CD4-positive, alpha-beta T cell (primary cell): ENCODE measurements at regions not wholly inside any gene's neighbourhood (a gene's known extent, or its start where the extent isn't known, plus 50 kb on each side); places are given as distances from the start of the nearest gene placed in this dataset.

Experiments used
- ATAC-seq: fragments of 200-7000 bp; cut with Tn5 transposase; one replicate; pipeline ENCODE4 v1.10.0; 2022; ENCODE audit warnings: mild to moderate bottlenecking; ENCODE audit not compliant: poor library complexity
- CTCF ChIA-PET: fragments of 350-600 bp; sonication (Branson Sonifier 250); formaldehyde crosslinking; loops from one replicate; lab custom pipeline; 2021; ENCODE audit warnings: antibody characterized with exemption, inconsistent platforms; lab: Charles Lee
- POLR2A ChIA-PET: fragments of 350-600 bp; sonication (Branson Sonifier 250); formaldehyde crosslinking; loops from one replicate; lab custom pipeline; 2021; ENCODE audit warnings: antibody characterized with exemption, inconsistent platforms; lab: Charles Lee
- DNase-seq, 14 experiments: peaks; one replicate each; pipeline ENCODE4 v3.0.0-alpha.2; 2013 to 2020; ENCODE audit warnings: mixed read lengths in 2 of 14
- H3K27ac ChIP-seq, 2 donors: one replicate each; pipeline versions ENCODE4 v1.5.1 to v1.7.0; 2013; ENCODE audit warnings: low read length in 2 of 2, low read depth in 1 of 2, mild to moderate bottlenecking in 1 of 2
- H3K27me3 ChIP-seq, 2 experiments: 1 replicate in 1 of 2; 2 replicates in 1 of 2; pipeline versions ENCODE4 v1.6.1 to v1.7.0; 2013; ENCODE audit warnings: low read length in 2 of 2, control low read depth in 1 of 2, mild to moderate bottlenecking in 1 of 2, moderate library complexity in 1 of 2; ENCODE audit not compliant: insufficient read depth in 2 of 2, control insufficient read depth in 1 of 2
- H3K36me3 ChIP-seq: one replicate; pipeline ENCODE4 v1.6.1; 2013; ENCODE audit warnings: low read length, control low read depth; ENCODE audit not compliant: insufficient read depth
- H3K4me1 ChIP-seq: one replicate; pipeline ENCODE4 v1.6.1; 2013; ENCODE audit warnings: low read length, control low read depth; ENCODE audit not compliant: insufficient read depth
- H3K4me3 ChIP-seq: one replicate; pipeline ENCODE4 v1.5.1; 2013; ENCODE audit warnings: mild to moderate bottlenecking, low read length, moderate library complexity
- H3K9me3 ChIP-seq, 2 experiments: 1 replicate in 1 of 2; 2 replicates in 1 of 2; pipeline versions ENCODE4 v1.6.1 to v1.7.0; 2013; ENCODE audit warnings: low read length in 2 of 2, mild to moderate bottlenecking in 2 of 2, control low read depth in 1 of 2, moderate library complexity in 1 of 2; ENCODE audit not compliant: control insufficient read depth in 1 of 2, insufficient read depth in 1 of 2
- H3K27ac Mint-ChIP-seq: one replicate; pipeline ENCODE4 v1.8.0; 2020; ENCODE audit warnings: mixed read lengths
- H3K27me3 Mint-ChIP-seq: one replicate; pipeline ENCODE4 v1.8.0; 2021; ENCODE audit warnings: mixed read lengths
- H3K36me3 Mint-ChIP-seq: one replicate; pipeline ENCODE4 v1.8.0; 2021; ENCODE audit warnings: low read depth, mixed read lengths
- H3K4me1 Mint-ChIP-seq: one replicate; pipeline ENCODE4 v1.8.0; 2021; ENCODE audit warnings: low read depth, mixed read lengths
- H3K4me3 Mint-ChIP-seq: one replicate; pipeline ENCODE4 v1.8.0; 2020; ENCODE audit warnings: mild to moderate bottlenecking, mixed read lengths
- H3K9me3 Mint-ChIP-seq: one replicate; pipeline ENCODE4 v1.8.0; 2020; ENCODE audit warnings: mixed read lengths
- CTCF ChIP-seq: fragments of 200-600 bp; IDR thresholded peaks from one replicate; pipeline ENCODE4 v1.8.0; 2022; ENCODE audit warnings: antibody characterized with exemption, mild to moderate bottlenecking
- intact Hi-C, 2 experiments: fragments of 100-400 bp; cut with DNase I in 1 of 2; cut with micrococcal nuclease in 1 of 2; formaldehyde crosslinking; loops; one replicate each; pipeline versions ENCODE4 v1.15.1 to v1.9.0; 2023 to 2025; cut with DNase I, micrococcal nuclease

GRCh38 chr6:14066782-14067406 is 50.7 kb upstream of the CD83 start:
- DNase-seq (peak in 4 of 14 experiments; percentile 24 to 76 (median 70)), ATAC-seq (peak; percentile 81)
- POLR2A ChIA-PET: interaction anchor here (0.8 to 1.2 kb wide), 4 partner anchors 8 to 253 kb away, joined by 3 to 6 read pairs (median 6); partner anchors contain the start of genes CD83 and MCUR1
- H3K4me1 ChIP-seq: no peaks in the 10 kb centered on the region
- Mint-ChIP-seq H3K9me3 (peaks cover 5% of the 10 kb centered on the region), H3K27ac (no peak overlapping the region), H3K27me3 (peaks cover 6% of the 10 kb centered on the region), H3K4me1 (no peaks in the 10 kb centered on the region), H3K36me3 (no peaks in the 10 kb centered on the region), H3K4me3 (no peak overlapping the region)
- CTCF ChIA-PET: interaction anchor here (0.9 to 2.3 kb wide), 13 partner anchors 9 to 1556 kb away, joined by 3 to 15 read pairs (median 6); no protein-coding TSS in a partner anchor
- peak; percentile 70 for TF ChIP-seq CTCF
- no peaks in the 10 kb centered on the region for H3K36me3 ChIP-seq
- intact Hi-C loops: loop anchor here (1.0 to 10.0 kb wide), 6 partner anchors 155 to 1172 kb away; no protein-coding TSS in a partner anchor
- no peaks in the 10 kb centered on the region for H3K9me3 ChIP-seq
- no peak overlapping the region for H3K4me3 ChIP-seq
- no peak overlapping the region for H3K27ac ChIP-seq
- H3K27me3 ChIP-seq: peaks cover 0 to 5% of the 10 kb centered on the region in 2 experiments

GRCh38 chr6:14067656-14068055 is 49.9 kb upstream of the CD83 start:
- H3K27me3 ChIP-seq: no peaks in the 10 kb centered on the region
- H3K4me3 ChIP-seq: no peak overlapping the region
- no peaks in the 10 kb centered on the region for H3K4me1 ChIP-seq
- ChIA-PET POLR2A (interaction anchor here (0.8 to 1.2 kb wide), 2 partner anchors 14 to 254 kb away, joined by 3 to 5 read pairs; partner anchors contain the start of gene MCUR1), CTCF (interaction anchor here (0.9 to 2.3 kb wide), 4 partner anchors 8 to 272 kb away, joined by 3 to 15 read pairs (median 8); no protein-coding TSS in a partner anchor)
- H3K27ac ChIP-seq: no peak overlapping the region
- no peak for TF ChIP-seq CTCF
- Mint-ChIP-seq H3K36me3 (no peaks in the 10 kb centered on the region), H3K4me3 (no peak overlapping the region), H3K27me3 (peaks cover 6% of the 10 kb centered on the region), H3K27ac (no peak overlapping the region), H3K4me1 (no peaks in the 10 kb centered on the region), H3K9me3 (peaks cover under 1% of the 10 kb centered on the region)
- ATAC-seq (no peak), DNase-seq (no peak)
- intact Hi-C loops: loop anchor here (1.0 to 10.0 kb wide), 5 partner anchors 155 to 1173 kb away; no protein-coding TSS in a partner anchor
- H3K36me3 ChIP-seq: no peaks in the 10 kb centered on the region
- no peaks in the 10 kb centered on the region for H3K9me3 ChIP-seq
